HG03354 (cell line): ENCODE measurements at regions not wholly inside any gene's neighbourhood (a gene's known extent, or its start where the extent isn't known, plus 50 kb on each side); places are given as distances from the start of the nearest gene placed in this dataset.
"Not testable (repeated sequence)": the region's sequence is repeated elsewhere in the genome, so short reads cannot be mapped to it uniquely, and the experiment has no call there.

Experiments used
- ATAC-seq: cut with Tn5 transposase; IDR thresholded peaks from one replicate; pipeline ENCODE4 v1.9.1; 2021; ENCODE audit warnings: mild to moderate bottlenecking; ENCODE audit not compliant: unreplicated experiment, poor library complexity, severe bottlenecking

DNA sequence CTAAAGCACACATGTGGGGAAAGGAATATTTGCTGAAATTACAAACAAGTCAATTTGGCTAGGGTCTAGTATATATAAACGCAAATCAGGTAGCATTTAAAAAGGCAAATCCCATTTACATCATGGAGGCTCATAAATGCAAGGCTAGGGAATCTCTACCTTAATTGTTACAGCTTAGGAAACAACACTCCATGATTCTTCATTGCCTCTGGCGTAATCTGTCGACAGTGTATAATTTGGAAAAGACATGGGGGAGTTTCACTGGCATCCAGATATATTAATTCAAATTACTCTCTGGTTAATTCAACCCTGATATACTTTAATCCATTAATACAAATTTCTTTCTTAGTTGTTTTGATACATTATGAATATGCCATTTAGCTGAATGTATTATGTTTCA, 1630.2 kb upstream of the FLRT2 start:
- no peak for ATAC-seq

DNA sequence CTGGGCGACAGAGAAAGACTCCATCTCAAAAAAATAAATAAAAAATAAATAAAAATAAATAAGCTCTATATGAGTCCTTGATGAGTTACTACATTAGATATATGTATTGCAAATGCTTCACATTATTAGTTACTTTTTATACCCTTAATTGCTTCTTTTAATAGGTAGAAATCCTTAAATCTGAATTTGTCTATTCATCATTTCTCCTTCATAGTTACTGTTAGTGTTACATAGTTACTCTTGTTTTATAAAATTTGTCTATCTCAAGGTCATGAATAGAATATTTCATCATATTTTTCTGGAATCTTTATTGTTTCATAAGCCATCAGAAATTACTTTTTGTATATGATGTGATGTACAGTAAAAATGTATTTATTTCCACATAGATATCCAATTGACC, 1624.8 kb upstream of the FLRT2 start:
- ATAC-seq = no peak

DNA sequence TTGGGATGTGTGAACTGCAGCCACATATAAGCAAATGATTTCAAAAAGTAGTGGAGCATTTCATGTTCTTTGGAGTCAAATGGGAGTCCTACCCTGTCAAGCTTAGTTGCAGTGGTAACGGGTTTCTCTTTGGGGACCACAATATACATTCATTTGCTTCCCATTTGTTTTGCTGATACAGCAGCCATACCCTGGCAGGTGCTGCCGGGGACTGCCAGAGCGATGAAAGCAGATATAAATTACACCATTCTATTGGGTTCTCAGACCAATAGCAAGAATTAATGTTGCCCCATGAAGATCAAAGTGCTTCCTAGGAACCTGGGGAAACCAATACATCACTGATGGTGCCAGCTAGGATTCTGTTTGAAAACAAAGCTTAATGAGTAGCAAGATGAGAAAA, 1621.5 kb upstream of the FLRT2 start:
- no peak for ATAC-seq

DNA sequence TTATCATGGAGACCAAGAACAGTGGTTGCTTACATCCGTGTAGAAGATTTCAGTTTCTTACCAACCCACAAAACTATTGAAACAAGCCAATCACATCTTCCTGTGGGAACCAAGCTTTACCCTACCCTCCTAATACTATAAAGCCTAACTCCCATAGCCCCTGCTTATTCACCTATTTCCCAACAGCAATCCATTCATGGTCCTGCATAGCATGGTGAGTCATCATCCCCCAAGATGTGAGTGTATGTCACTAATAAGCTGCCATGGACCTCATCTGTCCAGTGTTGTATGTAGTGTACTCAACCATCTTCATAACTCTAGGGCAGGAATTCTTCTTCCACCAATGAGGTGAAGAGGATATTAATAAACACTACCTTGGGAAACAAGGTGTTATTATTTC, 1620.4 kb upstream of the FLRT2 start:
- ATAC-seq = no peak

DNA sequence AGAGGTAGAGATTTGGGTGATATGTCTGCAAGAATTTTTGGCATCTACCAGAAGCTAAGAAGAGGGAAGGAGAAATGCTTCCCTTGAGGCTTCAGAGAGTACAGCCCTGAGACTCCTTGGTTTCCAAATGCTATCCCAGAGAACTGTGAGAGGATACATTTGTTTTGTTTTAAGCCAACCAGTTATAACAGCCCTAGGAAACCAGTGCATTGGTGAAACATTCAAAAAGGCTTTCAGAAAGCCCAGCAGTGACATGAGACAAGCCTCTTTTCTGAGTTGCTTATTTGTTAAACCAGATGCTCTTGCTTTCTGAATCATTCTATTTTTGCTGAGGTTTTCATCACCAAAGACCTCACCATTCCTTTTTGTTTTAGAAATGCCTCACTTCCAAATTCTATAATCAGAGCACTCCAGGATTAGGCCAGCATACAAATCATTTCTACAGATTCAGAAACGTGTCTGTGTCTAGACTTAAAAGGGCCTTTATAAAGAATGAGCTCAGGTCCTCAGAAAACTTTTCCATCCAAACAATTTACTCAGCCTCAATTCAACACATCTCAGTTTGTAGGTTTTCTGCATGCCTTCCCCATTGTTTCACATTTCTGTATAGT, 1617.8 kb upstream of the FLRT2 start:
- ATAC-seq = no peak

DNA sequence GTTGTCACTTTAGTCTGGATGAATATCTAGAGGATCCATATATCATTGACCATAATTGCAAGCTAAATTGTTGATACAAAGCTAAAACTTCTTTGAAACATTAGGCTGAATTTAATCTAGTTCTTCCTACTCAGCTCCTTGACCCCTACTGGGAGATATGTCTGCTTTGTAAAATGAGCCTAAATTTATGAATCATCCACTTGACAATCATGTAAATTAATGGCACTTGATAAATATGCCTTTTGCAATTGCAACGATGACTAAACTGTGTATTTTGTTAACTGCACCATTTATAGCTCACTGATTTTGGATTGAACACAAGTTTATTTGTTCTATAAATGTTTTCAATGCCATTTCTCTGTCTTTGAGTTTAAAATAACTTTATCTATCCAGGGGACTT, 1616.5 kb upstream of the FLRT2 start:
- ATAC-seq = no peak

DNA sequence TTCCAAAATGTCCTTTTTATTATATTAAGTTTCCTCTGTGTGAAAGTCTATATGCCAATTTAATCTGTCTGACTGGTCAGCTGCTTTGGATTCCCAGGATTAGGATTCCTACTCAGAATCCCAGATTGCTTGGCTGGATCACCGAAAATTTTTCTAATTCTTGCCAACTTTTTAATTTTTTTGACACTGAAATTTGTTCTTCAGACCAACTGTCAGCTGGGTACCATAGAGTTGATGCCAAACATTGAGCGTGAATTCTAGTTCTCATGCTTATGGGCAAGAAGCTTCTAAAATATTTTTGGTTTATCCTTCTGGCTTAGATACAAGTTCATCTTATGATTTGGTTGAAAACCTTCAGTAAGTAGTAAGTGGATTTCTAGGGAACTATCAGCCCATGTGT, 1611.4 kb upstream of the FLRT2 start:
- no peak for ATAC-seq

DNA sequence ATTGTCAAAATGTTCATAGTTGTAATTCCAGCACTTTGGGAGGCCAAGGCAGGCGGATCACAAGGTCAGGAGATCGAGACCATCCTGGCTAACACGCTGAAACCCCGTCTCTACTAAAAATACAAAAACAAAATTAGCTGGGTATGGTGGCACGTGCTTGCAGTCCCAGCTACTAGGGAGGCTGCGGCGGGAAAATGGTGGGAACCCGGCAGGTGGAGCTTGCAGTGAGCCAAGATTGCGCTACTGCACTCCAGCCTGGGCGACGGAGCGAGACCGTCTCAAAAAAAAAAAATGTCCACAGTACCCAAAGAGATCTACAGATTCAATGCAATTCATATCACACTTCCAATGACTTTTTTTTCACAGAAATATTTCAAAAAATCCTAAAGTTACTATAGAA, 1610.3 kb upstream of the FLRT2 start:
- ATAC-seq = not testable (repeated sequence)

DNA sequence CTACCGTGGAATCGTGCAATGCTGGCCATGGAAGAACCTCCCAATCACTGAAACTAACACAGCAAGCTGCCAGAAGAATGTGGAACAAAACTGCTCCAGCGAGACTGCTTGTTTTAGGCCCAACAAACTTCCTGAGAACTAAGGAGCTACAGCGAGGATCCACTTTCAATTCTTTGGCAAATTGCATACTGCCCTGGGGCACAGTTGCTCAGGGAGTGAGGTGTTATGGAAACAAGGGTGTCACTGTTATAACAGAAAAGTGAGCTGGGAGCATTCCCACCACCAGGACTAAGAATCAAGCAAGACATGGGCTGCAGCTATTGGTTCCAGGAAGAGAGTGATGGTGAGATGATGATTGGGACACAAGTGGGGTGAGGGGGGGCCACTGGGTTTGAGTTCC, 1606.1 kb upstream of the FLRT2 start:
- no peak for ATAC-seq

DNA sequence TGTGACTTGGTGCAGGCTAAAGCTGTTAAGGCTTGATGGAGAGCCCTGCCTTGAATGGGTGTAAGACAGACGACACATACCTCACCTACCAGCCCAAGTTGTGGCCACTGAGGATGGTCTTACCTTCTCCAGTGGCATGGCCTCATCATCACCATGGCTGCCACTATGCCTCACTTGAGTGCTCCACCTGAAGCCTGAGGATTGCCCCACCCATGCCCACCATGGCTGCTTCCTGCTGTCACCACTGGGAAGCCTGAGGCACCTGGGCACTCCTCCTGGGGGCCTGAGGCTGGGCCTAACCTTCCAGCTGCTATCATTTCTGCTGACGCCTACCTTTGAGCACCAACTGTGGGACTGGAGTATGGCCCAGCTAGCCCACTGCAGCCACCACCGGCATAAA, 1605.7 kb upstream of the FLRT2 start:
- ATAC-seq = no peak

DNA sequence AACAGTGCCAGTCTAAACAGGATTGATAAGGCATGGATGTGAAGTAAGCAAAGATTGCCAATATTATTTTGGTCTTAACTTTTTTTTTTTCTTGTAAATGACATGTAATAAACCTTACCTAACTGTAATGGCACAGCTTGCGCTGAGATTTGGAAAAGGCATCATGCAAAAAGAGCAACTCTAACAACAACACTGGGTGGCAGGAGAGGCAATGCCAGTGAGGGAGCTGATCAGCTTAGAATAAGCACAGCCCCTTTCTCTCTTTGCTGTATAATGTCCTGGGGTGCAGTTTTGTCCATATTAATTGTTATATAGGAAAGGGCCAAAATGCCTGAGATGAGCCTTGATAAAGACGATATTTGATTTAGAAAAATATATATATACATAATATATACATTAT, 1589.7 kb upstream of the FLRT2 start:
- ATAC-seq = no peak

DNA sequence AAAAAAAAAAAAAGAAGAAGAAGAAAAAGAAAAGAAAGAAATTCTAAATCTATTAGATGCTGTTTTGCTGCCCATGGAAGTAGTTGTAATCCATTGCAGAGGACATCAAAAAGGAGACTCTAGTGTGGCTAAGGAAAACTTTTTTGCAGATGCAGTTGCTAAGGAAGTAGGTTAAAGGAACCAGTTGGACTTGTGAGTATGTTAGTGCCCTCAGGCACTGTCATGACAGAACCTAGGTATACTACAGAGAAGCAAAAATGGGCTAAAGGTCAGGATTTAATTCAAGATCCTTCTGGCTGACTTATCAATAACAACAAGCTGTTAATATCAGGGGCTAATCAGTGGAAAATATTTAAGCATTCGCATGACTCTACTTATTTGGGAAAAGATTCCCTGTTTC, 1571.6 kb upstream of the FLRT2 start:
- ATAC-seq = no peak

DNA sequence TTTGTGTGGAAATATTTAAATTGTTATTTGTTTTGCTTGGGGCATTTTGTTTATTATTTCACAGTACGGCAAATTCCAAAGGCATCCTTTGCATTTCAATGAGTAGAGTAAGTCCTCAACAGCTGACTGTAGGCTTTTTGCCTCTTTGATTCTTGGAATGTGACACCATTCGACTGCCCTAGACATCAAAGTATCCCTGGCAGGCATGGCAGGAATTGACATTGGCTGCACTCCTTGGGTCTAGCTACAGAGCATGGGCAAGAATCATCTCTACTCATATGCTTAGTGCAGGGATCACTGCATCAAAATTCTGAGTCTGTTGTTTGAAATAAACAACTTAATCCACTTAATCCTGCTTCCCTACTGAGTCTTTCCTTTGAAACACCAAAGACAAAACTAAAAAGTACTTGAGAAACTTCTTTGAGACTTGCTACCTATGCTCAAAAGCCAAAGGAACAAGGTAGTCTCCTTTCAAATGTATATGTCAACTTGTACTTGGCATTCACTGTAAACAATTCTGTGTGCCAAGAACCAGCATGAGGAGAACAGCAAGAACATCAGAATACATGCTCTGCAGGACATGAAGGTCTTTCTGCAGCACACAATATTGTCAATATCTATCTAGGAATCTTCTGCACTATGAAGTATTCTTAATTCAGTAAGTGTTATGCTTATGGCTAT, 1569.0 kb upstream of the FLRT2 start:
- no peak for ATAC-seq

DNA sequence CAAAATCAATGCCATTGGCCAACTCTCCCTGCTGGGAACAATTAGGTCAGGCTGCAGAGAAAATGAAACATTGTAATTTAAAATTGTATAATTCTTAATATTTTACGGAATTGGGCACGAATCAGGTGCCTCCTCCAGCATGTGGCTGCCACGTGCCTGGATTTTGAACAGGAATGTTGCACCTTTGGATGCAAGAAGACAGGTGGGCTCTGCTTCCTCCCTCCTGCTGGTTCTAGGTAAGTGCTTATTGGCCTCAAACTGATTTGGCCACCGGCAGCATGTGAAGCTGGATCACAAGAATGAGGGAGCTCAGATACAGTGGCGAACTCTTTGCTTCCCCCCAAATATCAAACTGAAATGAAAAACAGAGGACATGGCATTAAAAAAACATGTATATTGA, 1559.9 kb upstream of the FLRT2 start:
- ATAC-seq = no peak

DNA sequence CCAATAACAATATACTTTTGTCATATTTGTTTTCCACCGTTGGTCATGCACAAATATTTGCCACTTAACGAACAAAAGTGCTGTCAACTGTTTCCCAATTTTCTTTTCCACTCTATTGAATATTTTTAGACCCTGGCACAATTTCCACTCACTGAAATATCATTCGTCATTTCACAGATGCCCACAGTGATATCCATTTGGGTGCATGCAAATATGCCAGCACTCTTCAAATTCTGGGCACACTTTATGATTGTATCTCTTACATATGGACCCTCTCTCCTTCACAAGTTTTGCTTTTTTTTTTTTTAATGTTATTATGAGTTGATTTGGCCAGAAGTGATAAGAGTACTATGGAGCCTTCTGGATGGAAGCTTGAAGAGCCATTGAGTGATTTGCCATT, 1557.3 kb upstream of the FLRT2 start:
- ATAC-seq = no peak

DNA sequence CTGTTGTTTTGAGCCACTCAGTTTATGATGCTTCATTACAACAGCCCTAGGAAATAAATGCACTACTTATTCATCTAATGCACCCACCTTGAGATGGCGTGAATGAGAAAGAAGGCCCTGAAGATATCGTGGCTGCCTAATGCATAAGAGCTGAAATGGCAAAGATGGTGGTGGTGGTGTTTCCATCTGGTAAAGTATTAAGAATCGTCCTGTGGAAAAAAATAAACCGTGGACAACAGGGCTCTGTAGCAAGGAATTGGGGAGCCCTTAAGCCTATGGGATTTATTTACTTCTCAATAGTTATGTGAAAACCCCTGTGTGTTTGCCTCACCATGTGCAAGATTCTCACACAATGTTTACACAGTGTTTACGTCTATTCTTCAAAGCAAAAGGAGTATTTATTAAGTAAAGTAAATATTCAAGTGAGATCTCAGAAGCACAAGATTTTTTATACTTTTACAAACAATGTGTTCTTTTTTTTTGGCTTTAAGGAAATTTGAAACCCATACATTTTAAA, 1555.2 kb upstream of the FLRT2 start:
- no peak for ATAC-seq

DNA sequence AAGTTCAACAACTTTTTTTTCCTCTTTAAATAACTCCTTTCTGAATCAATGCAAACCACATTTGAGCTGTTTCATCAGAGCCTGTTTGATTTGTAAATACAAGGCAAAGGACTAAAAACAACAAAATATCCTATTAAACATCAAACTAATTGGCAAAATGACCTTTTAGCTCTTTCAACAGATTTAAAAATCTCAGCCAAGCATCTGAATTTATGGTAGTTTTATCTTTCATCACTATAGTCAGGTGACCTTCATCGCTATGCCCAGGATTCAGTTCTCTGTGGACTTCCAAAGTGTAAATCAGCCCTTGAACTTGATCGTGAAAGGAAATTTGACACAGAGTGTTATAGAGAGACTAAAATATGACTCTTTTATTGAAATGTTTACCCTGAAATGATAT, 1554.5 kb upstream of the FLRT2 start:
- no peak for ATAC-seq

DNA sequence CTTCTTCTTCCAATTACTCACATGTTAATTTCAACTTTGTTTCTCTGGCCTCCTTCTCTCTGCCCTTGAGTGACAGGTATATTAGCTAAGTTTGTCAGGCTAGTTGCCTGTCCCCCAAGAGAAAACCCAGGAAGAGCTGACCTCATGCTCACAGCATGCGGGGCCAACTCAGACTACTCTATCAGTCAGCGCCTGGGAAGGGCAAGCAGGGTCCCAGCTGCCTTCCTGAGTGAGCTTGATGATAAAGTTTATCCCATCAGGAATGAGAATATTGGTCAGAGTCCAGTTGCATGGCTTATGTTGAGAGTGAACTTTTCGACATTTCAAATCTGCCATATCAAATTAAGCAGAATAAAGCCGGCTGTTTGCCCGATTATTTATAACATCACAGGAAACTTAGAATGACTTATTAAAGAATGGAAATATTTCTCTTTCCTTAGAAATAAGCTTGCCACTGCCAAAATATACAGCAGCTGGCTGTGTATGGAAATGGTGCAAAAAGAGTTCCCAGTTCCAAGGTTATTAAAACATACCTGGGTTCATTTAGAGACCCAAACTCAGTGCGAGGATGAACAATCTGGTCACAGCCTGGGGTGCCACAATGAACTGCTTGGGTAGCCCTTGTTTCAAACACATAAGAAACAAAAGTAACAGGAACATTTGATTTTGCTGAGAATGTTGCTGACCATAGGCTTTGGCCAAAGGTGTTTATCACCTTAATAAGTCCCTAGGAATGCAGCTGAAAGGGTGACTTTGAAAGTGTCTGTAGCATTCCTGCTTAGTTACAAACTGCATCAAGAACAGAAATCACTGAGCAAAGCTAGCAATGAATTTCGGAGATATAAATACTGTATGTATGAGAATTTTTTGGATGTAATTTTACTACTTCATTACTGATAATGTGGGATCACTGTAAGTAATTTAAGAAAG, 1553.8 kb upstream of the FLRT2 start:
- ATAC-seq = no peak

DNA sequence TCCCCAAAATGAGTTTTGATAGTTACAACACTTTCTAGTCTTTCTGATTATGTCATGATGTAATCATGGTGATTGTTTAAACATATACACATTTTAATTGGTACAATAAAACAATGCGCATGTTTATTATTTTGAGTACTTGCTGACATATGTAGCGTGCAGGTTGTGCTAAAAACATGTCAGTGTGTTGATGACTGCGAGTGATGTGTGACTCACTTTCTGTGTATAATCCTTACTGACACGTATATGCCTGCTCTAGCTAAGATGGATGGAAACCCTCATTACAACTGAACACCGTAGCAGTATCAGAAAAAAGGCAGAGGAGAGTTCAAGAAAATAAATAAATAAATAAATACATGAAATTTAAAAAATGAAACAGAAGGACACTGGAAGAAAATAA, 1552.4 kb upstream of the FLRT2 start:
- ATAC-seq = no peak

DNA sequence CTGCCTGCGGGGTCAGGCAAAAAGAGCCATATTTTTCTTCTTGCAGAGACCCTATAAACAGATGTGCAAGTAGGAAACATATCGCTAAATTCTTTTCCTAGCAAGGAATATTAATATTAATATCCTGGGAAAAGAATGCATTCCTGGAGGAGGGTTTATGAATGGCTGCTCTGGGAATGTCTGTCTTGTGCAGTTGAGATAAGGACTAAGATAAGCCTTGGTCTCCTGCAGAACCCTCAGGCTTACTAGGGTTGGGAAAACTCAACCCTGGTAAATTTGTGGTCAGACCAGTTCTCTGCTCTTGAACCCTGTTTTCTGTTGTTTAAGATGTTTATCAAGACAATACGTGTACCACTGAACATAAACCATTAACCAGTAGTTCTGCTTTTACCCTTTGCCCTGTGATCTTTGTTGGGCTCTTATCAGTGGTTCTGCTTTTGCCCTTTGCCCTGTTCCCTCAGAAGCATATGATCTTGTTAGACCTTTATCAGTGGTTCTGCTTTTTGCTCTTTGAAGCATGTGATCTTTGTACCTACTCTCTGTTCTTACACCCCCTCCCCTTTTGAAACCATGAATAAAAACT, 1548.2 kb upstream of the FLRT2 start:
- not testable (repeated sequence) for ATAC-seq
